ENCODE measurements at regions not wholly inside any gene's neighbourhood (a gene's known extent, or its start where the extent isn't known, plus 50 kb on each side); places are given as distances from the start of the nearest gene placed in this dataset.

GRCh38 chr18:42514512-42514911, 559.5 kb downstream of the PIK3C3 start:
- in situ Hi-C loops (cut with MboI) = no loop called here
- H3K9me3 ChIP-seq (replicated peaks; ENCODE audit: control insufficient read depth, insufficient read depth, low read depth, low read length) = no peaks in the 10 kb centered on the region

More at GRCh38 chr18:42514512-42514911, 559.5 kb downstream of the PIK3C3 start:
- Histone ChIP-seq H3K4me3 (no peak overlapping the region), H3K79me2 (ENCODE audit: control insufficient read depth, insufficient read depth, low read length) (no peaks in the 10 kb centered on the region), H3K4me1 (replicated peaks in 1 of 2; ENCODE audit: control insufficient read depth in 2 of 2, insufficient read depth in 2 of 2, low read length in 2 of 2) (no peaks in the 10 kb centered on the region), H3K36me3 (ENCODE audit: control insufficient read depth, insufficient read depth, low read length) (no peaks in the 10 kb centered on the region), H3K9me1 (ENCODE audit: control insufficient read depth, insufficient read depth, low read length) (no peaks in the 10 kb centered on the region), H3K4me2 (ENCODE audit: insufficient read depth, low read length) (no peak overlapping the region), H3K9ac (ENCODE audit: insufficient read depth in 1 of 2, low read depth in 2 of 2, low read length in 2 of 2) (no peak overlapping the region), H3K27ac (ENCODE audit: extremely low read depth, low read depth, low read length) (no peak overlapping the region), H2AFZ (ENCODE audit: low read depth, low read length) (no peak overlapping the region), H3K27me3 (ENCODE audit: control insufficient read depth in 2 of 2, insufficient read depth in 2 of 2, low read length in 2 of 2) (no peaks in the 10 kb centered on the region), H4K20me1 (replicated peaks; ENCODE audit: control insufficient read depth, insufficient read depth, low read length) (no peaks in the 10 kb centered on the region)
- DNase-seq (ENCODE audit: extremely low read depth in 1 of 4, low spot score in 3 of 4) = no peak
- 0% methylated on average over 3 of the region's 3 CpGs for WGBS (ENCODE audit: insufficient coverage, low coverage, missing lambda C conversion rate)
- ATAC-seq = no peak
- no peak for FAIRE-seq
- intact Hi-C loops (cut with micrococcal nuclease) = no loop called here
- TF ChIP-seq BRF2 (IDR thresholded peaks at IDR 0.05; ENCODE audit: borderline replicate concordance, insufficient read depth, insufficient read length) (no peak), ATF1 (CRISPR knock-in tag; IDR thresholded peaks at IDR 0.05) (no peak), ATF1 (tag; IDR thresholded peaks at IDR 0.05) (no peak), SAFB (IDR thresholded peaks at IDR 0.05; ENCODE audit: borderline replicate concordance, low read depth, low read length) (no peak), MTF1 (CRISPR knock-in tag; IDR thresholded peaks at IDR 0.05; ENCODE audit: borderline replicate concordance) (no peak), ZBTB1 (CRISPR knock-in tag; IDR thresholded peaks at IDR 0.05; ENCODE audit: borderline replicate concordance, low read depth) (no peak), POLR3G (IDR thresholded peaks at IDR 0.05; ENCODE audit: extremely low read depth, insufficient read length, insufficient replicate concordance) (no peak), RBM14 (IDR thresholded peaks at IDR 0.05; ENCODE audit: borderline replicate concordance, insufficient read depth, low read depth, low read length) (no peak), SNIP1 (IDR thresholded peaks at IDR 0.05; ENCODE audit: low read depth) (no peak), ZEB2 (IDR thresholded peaks at IDR 0.05) (no peak), ZNF740 (CRISPR knock-in tag; IDR thresholded peaks at IDR 0.05) (no peak), ZNF740 (tag; IDR thresholded peaks at IDR 0.05) (no peak), PHTF2 (CRISPR knock-in tag; IDR thresholded peaks at IDR 0.05) (no peak)
- TF ChIP-seq, protein P1, sequence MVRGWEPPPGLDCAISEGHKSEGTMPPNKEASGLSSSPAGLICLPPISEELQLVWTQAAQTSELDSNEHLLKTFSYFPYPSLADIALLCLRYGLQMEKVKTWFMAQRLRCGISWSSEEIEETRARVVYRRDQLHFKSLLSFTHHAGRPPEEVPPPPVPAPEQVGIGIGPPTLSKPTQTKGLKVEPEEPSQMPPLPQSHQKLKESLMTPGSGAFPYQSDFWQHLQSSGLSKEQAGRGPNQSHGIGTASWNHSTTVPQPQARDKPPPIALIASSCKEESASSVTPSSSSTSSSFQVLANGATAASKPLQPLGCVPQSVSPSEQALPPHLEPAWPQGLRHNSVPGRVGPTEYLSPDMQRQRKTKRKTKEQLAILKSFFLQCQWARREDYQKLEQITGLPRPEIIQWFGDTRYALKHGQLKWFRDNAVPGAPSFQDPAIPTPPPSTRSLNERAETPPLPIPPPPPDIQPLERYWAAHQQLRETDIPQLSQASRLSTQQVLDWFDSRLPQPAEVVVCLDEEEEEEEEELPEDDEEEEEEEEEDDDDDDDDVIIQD (CRISPR knock-in tag; IDR thresholded peaks at IDR 0.05) = no peak
- TF ChIP-seq, protein P2, sequence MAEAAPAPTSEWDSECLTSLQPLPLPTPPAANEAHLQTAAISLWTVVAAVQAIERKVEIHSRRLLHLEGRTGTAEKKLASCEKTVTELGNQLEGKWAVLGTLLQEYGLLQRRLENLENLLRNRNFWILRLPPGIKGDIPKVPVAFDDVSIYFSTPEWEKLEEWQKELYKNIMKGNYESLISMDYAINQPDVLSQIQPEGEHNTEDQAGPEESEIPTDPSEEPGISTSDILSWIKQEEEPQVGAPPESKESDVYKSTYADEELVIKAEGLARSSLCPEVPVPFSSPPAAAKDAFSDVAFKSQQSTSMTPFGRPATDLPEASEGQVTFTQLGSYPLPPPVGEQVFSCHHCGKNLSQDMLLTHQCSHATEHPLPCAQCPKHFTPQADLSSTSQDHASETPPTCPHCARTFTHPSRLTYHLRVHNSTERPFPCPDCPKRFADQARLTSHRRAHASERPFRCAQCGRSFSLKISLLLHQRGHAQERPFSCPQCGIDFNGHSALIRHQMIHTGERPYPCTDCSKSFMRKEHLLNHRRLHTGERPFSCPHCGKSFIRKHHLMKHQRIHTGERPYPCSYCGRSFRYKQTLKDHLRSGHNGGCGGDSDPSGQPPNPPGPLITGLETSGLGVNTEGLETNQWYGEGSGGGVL (CRISPR knock-in tag; IDR thresholded peaks at IDR 0.05) = no peak
- ChIA-PET POLR2A (no interaction called here), CTCF (ENCODE audit: low intra/inter-chr PET ratio) (no interaction called here)
- BruUV-seq (replicated peaks) = no TSS peak
